GM19372 (cell line): ENCODE measurements at regions not wholly inside any gene's neighbourhood (a gene's known extent, or its start where the extent isn't known, plus 50 kb on each side); places are given as distances from the start of the nearest gene placed in this dataset.
"Not testable (repeated sequence)": the region's sequence is repeated elsewhere in the genome, so short reads cannot be mapped to it uniquely, and the experiment has no call there.

Experiments used
- ATAC-seq: cut with Tn5 transposase; IDR thresholded peaks from one replicate; pipeline ENCODE4 v1.9.1; 2021; ENCODE audit warnings: mild to moderate bottlenecking, low read depth, moderate library complexity; ENCODE audit not compliant: unreplicated experiment

DNA sequence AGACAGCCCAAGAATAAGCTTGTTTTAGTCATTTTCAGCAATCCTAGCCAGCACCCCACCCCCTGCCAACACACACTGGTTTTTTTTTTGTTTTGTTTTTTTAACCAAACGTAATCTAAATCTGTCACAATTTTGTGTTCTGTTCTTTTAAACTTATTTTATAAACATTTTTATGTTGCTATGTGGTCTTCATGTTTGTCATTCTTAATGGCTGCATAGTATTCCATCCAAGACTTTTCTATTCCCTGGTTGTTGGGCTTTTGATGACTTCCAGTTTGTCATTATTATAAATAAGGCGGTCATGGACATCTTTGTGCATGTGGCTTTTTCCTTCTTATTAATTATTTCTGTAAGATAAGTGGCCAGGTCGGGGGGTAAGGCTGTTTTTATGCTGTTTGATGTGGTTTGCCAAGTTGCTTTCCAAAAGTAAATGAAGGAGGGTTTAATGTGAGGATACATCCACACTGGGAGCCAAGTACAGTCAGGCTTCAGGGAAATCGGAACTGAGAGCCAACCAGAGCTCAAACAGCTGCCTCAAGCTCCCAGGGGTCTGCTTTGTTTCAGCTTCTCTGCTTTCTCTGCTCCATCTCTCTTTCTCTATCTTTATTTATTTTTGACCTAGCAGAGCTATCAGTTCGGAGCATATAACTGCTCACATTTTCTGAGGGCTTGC is 125.8 kb downstream of the VEGFA start:
- ATAC-seq: no peak

DNA sequence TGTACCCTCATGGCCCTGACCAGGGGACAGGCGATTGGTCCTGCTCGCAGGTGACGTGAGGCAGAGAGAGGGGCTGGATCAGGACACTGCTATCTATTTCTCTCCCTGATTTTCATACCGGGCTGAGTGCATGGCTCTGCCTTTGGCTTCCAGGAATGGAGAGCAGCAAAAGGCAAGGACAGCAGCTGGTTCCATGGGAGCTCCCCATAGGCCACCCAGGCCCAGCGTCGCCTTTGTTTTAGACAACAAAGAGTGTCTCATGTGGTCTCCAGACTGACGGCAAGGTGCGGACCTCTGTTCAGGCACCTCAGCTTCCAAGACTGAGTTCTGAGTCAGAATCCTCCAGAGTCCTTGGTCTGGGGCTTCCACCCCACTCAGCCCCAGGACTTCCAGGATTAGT is 123.1 kb downstream of the VEGFA start:
- ATAC-seq: no peak

DNA sequence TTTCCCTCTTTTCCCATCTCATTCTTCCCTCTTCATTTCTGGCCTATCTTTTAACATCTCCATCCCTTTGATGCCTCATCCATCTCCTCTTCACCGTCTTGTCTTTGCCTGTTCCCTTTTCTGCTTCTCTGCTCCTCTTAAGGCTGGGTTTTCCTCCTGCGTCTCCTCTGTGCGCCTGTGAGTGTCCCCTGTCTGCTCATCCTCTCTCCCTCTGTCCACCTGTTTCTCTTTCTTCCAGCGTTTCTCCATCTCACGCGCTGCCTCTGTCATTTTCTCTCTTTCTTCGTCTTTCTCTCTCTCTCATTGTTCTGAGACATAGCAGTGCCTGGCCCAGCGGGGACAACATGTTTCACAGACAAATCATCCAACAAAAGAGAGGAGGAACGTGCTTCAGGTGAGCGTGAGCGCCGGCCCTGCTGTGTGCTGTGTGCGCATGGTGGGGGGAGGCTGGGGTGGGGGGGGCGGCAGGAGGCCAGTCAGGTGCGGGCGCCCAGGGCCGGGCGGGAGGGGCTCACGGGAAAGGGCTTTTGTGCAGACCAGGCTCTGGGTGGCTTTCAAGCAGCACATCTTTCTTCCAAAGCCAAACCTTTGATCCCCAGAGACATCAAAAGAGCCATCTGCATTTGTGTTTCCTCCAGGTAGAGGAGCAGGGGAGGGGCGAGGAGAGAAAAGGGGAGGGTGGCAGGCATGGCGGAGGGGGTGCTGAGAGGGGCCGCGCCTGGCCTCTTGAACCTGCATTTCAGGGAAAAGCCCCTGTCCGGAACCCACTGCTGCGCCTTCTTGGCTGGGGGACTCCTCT is 121.3 kb downstream of the VEGFA start:
- no peak for ATAC-seq

DNA sequence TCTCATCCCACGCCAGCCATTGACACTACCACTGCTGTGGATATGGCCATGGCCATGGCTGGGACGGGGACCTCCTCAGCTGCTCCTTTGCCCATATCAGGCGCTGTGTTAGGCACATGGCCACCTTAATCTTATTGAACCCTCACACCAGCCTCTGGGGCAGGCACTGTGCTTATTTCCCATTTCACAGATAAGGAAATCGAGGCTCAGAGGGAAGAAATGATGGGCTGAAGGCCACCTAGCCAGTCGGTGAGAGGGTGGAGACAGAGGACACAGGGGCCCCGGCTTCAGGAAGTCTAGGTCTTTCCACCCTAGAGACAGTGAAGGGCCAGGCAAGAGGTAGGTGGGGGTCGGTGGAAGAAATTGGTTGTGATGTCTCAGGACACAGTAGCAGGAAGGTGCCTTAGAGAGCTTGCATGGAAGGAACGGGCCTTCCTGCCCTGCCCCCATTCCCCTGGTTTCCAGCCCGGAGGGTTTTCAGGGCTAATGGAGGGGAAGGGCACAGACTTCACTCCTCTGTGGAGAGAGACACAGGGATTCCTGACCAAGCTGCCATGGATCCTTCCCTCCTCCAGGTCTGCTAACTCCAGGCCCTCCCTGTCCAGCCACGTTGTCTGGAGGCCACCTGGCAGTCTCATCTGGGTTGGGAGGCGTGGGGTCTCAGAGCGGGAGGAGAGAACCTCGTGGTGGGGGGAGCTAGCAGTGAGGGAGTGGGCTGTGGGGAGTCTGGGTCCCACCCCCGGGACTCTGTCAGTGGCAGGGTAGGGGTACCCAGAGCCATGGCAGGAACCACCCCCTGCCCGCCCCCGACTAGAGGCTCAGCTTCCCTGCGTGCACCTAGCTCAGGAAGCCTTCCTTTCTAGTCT is 120.4 kb downstream of the VEGFA start:
- no peak for ATAC-seq

DNA sequence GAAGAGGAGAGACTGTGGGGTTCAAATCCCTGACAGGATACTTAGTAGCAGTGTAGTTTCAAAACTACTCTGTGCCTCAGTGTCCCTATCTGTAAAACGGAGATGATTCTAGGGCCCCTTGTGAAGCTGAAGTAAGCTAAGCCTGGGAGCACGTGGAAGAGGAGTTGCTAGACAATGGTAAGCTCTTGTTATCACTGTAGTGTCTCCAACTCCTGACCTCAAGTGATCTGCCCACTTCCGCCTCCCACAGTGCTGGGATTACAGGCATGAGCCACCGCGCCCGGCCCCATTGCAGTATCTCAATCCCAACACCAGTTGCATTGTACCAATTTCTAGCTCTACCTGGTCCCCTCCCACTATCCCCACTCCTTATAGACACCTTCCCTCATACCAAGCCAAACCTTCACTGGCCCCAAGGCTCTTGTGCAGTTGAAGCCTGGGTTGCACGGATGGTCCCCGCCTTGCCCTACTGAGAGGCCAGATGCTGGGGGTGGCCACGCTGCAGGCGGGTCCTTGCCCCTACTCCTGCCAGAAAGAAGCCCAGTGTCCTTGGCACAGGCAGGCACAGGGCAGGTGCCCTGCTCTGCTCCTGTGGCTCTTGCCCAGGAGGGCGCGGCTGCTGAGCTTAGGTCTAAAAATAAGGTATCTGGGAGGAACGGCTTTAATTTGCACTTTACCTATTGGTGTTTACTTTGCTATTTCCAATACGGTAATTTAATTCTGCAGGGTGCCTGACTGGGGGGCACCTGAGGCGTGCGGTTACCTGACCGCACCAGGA is 118.1 kb downstream of the VEGFA start:
- no peak for ATAC-seq

DNA sequence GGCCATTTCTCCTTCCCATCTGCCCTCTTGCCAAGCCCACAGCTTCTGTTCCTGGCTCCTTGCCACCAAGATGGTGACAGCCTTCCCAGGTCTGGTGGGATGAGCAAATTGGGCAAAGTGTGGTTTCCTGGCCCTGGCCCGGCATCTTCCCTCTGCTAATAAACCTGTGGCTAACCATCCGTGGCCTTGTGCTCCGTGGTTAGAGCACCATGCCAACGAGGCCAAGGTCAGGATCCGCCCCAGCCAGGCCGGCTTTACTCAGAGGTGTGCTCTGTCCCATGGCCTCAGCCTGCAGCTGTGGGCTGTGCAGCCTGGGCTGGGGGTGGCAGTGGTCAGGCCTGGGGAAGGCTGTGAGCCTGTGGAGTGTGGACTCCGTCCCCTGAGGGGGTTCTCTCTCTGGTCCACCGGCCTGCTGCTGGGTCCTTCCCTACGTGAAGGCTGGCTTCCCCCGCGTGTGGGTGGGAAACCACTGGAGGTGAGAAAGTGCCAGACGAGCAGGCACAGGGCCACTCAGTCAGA is 117.4 kb downstream of the VEGFA start:
- no peak for ATAC-seq

DNA sequence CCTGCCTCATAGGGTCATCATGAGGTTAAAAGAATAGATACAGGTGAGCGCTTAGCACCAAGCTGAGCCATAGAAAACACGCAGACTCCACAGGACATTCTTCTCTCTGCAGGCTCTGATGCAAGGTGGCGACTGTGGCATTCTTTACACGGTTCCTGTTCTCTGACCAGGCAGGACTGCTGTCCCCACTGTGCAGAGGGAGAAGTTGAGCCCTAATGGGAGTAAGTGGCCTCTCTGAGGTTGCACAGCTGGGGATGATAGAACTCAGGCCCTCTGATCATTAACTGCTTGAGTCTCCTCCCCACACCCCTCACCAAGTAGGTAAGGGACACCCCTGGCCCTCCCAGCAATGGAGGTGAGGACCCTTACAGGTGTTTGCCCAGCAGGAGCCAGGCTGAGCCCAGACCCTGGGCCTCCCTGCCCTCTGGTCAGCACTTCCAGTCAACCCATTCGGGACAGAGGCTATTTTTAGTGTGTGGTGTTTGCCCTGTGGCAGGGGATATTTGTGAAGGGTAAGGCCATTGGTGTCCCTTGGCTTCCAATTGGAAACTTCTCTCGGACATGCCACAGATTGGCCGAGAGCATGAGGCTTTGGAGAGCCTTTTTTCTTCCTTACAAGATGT is 116.8 kb downstream of the VEGFA start:
- no peak for ATAC-seq

DNA sequence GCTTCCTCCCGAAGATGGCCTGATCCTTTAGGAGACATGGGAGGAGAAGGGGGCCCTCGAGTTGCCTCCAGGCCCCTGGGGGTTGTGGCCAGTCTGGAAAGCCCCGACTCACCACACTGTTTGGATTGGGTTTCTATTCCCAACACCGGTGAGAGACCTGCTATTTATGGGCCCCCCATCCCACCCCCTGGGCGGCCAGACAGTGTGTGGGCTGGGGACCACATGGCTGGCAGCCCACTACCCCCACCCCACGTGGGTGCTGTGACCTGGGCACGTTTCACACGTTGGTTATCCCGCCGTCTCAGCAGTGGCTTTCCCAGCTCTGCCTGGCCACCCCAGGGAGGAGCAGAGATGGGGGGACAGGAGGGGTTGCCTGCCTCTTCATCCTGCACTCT is 116.1 kb downstream of the VEGFA start:
- no peak for ATAC-seq

DNA sequence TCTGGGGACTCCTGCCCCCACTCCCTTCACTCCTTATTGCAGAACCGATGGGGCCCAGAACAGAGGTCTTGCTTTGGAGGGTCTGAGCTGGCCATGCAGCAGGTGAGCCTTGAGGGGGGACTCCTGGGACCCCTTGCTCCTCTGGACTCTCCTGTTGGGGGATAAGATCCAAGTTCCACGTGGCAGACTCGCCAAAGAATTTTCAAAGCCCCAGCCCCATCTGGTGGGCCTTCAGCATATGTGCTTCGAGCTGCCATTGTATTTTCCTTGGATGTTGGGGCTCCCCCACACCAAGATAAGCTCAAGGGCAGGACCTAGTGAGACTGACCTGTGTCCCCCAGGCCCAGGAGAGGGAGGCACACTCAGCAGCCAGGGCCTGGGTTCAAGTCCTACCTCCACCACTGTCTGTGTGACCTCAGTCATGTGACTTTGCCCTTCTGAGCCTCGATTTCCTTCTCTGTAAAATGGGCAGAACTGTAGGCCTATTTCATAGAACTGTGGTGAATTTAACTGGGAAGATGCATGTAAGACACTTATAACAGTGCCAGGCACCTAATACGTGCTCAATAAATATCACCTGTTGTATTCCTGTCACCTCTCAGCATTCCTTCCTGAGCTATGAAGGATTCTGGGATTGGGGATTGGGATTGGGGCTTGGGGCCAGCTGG is 115.5 kb downstream of the VEGFA start:
- ATAC-seq: no peak

DNA sequence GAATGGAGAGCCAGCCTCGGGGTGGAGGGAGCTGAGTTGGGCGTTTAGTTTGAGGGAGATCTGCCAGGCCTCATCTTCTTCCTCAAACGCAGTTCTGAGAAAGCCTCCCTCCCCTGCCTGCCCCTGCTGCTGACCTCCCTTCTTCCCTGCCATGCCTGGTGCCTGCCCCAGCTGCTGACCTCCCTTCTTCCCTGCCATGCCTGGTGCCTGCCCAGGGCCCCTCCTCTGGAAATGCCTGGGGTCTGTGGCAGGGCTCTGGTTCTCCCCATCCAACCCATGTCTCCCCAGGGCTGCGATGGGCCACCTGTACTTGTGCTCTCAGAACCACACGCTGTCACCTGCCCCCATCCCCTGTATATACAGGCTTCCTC is 114.6 kb downstream of the VEGFA start:
- ATAC-seq: no peak

DNA sequence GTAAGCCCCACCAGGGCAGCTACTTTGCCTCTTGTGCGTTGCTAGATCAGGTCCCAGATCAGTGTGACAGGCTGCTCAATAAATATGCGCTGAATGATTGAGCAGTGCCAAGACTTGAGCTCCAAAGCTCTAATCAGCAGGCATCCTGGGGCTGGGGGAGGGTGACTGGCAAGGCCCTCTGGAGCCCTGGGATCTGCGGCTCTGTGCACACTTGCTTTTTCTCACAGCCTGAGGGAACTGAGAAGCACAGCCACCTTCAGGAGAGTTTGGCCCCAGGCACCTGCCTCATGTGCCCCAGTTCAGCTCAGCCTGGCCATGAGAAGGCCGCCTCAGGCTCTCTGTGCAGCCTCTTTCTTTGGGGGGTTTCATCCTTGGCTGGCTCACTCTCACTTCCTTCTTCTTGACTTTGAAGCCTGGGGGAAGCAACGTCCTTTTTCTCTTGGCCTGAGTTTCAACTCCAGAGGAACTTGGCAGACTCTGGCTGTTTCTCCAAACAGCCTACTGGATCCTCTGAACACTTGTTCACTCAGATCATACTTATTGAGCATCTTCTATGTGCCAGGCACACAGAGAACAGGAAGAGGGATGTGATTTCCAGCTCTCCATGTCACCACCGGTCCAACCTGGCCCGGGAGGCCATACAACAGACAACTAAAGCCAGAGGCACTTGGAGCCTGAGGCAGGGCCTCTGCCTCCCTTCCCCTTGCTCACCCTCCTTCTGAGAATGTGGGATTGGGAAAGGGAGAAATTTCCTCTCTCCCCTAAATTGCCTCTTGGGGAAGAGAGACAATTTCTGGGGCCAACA is 114.0 kb downstream of the VEGFA start:
- peak; percentile 74 for ATAC-seq

DNA sequence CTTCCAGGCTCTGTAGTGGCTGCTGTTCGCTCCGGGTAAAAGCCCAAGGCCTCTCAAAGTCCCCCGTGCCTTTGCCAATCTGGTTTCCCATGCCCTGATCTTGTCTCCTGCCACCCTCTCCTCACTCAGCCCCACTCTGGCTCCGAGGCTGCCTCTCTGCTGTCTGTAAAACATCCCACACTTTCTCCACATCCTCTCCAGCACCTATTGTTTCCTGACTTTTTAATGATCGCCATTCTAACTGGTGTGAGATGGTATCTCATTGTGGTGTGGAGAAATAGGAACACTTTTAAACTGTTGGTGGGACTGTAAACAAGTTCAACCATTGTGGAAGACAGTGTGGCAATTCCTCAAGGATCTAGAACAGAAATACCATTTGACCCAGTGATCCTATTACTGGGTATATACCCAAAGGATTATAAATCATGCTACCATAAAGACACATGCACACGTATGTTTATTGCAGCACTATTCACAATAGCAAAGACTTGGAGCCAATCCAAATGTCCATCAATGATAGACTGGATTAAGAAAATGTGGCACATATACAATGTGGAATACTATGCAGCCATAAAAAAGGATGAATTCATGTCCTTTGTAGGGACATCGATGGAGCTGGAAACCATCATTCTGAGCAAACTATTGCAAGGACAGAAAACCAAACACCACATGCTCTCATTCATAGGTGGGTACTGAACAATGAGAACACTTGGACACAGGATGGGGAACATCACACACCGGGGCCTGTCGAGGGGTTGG is 112.9 kb downstream of the VEGFA start:
- ATAC-seq: not testable (repeated sequence)

DNA sequence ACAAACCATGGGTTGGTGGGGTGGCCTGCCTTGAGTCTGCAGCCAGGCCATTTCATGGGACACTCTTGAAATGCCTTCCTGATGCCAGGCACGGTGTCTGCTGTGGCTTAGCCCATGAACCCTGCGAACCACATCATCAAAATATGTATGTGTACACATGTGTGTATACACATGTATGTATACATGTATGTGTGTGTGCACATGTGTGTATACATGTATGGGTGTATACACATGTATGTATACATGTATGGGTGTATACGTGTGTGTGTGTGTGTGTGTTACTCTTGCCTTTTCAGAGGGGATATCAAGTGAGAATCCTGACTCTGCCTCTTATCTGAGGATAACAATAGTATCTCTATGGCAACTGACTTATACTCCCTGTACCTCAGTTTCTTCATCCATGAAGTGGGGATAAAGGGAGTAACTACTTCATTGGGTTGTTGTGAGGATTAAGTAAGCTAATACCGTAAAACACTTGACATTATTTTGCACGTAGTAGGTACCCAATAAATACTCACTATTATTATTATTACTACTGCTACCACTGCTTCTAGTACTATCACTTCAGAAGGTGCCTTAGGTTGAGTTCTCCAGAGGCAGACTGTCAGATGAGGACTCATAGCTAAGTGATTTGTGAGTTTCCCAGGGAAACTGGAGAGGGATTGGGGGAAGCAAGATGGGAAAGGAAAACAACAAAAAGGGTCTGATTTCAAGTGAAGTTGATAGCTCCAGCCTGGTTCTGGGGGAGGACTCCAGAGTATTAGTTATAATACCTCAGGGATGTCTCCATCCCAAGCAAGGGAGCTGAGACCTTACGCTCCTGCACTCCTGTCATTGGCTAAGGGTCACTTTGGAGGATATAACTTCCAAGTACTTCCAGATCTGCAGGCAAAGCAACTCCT is 110.5 kb downstream of the VEGFA start:
- no peak for ATAC-seq

DNA sequence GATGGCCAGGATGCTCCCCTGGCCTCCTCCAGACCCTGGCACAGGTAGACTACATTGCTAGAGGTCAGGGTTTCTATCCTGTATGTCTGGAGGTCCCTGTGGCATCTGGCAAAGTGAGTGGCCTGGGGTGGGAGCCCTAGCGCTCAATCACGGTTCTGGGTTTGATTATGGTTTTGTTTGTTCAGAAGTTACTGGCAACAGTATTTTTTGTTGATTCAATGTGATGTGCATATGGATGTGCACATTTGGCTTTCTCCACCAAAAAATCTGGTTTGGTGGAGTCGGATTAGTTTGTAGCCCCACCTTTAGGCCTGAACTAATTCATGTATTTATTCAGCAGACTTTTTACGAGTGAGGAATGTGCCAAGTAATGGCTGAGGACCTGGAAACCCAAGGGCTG is 109.7 kb downstream of the VEGFA start:
- ATAC-seq: no peak

DNA sequence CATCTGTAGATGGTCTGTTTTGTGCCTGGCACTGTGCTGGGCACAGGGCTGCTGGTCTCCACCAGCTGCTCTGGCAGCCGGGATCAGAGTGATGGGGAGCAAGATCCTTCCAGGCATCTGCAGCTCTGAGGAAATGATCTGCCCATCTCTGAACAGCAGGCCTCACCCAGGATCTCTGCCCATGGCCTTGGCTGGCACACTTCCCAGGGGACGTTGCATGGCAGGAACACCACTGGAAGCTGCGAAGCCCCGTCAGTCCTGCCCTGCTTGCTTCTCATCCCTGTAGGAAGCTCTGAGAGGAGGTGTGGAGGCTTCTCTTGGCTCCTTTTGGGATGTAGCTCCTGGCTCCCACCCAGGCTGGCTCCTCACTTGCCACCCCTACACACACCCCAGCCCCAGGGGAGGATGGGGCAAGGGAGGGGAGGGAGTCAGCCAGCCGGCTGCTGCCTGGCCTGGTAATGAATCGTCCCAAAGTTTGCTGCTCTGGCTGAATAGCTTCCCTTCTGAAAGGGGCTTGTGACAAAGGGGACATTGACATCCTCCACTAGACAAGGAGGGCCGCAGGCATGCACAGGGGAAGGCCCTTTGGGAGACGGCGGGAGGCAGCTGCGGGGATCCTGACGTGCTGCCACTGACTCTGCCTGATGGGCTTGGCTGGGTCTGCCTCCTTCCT is 108.9 kb downstream of the VEGFA start:
- no peak for ATAC-seq

DNA sequence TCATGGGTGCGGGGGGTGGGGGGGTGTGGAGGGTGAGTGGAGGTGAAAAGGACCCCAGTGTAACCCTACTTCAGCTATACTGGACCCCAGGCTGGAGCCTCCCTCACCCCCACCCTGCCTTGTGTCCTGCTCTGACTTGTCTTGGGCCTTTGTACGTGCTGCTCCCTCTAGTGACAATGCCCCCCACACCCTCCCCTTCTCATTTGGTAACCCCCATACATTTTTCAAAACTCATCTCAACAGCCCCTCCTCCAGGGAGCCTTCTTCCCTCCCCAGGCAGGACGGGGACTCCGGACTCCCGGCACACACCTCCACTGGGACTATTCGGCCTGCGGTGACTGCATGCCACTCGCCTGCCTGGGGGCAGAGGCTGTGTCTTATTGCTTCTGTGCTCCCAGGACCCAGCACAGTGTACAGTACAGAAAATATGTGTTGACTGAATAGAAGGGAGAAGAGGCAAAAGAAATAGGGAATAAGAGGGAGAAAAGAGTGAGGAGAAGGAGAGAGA is 108.2 kb downstream of the VEGFA start:
- no peak for ATAC-seq
